Mesendoderm (in vitro differentiated cells): ENCODE measurements at regions not wholly inside any gene's neighbourhood (a gene's known extent, or its start where the extent isn't known, plus 50 kb on each side); places are given as distances from the start of the nearest gene placed in this dataset.
A peak's percentile ranks its signal among the peaks of the same experiment; 100 is the strongest.

Experiments used
- DNase-seq: peaks from one replicate; pipeline ENCODE4 v3.0.0; 2013
- H2AK5ac ChIP-seq: 2 replicates; pipeline ENCODE4 v1.6.1; 2013; ENCODE audit warnings: low read length, inconsistent platforms
- H2BK120ac ChIP-seq: 2 replicates; pipeline ENCODE4 v1.6.1; 2013; ENCODE audit warnings: low read depth, mild to moderate bottlenecking, low read length, moderate library complexity, mixed read lengths
- H2BK15ac ChIP-seq: replicated peaks from 2 replicates; pipeline ENCODE4 v1.6.1; 2013; ENCODE audit warnings: low read depth, mild to moderate bottlenecking, moderate library complexity
- H2BK5ac ChIP-seq: 2 replicates; pipeline ENCODE4 v1.6.1; 2013; ENCODE audit warnings: low read length, inconsistent platforms
- H3K18ac ChIP-seq: 2 replicates; pipeline ENCODE4 v1.6.1; 2013; ENCODE audit warnings: mild to moderate bottlenecking, low read length, mixed read lengths
- H3K23ac ChIP-seq: one replicate; pipeline ENCODE4 v1.6.1; 2013; ENCODE audit warnings: low read length
- H3K27ac ChIP-seq: 2 replicates; pipeline ENCODE4 v1.5.1; 2013; ENCODE audit warnings: low read depth, mild to moderate bottlenecking, inconsistent platforms, low read length, moderate library complexity
- H3K27me3 ChIP-seq: 2 replicates; pipeline ENCODE4 v1.6.1; 2013; ENCODE audit warnings: low read length, control low read depth, mild to moderate bottlenecking, inconsistent platforms; ENCODE audit not compliant: insufficient read depth, poor library complexity
- H3K36me3 ChIP-seq: 2 replicates; pipeline ENCODE4 v1.6.1; 2013; ENCODE audit warnings: low read length, inconsistent platforms; ENCODE audit not compliant: control insufficient read depth, insufficient read depth
- H3K4ac ChIP-seq: one replicate; pipeline ENCODE4 v1.6.1; 2013; ENCODE audit warnings: low read depth, mild to moderate bottlenecking, low read length, moderate library complexity
- H3K4me1 ChIP-seq: 2 replicates; pipeline ENCODE4 v1.6.1; 2013; ENCODE audit warnings: low read depth, low read length, inconsistent platforms; ENCODE audit not compliant: control insufficient read depth
- H3K4me2 ChIP-seq: 2 replicates; pipeline ENCODE4 v1.6.1; 2013; ENCODE audit warnings: low read length
- H3K4me3 ChIP-seq: 2 replicates; pipeline ENCODE4 v1.5.1; 2013; ENCODE audit warnings: mild to moderate bottlenecking, low read length
- H3K56ac ChIP-seq: one replicate; pipeline ENCODE4 v1.6.1; 2013; ENCODE audit warnings: low read length
- H3K79me1 ChIP-seq: 2 replicates; pipeline ENCODE4 v1.6.1; 2013; ENCODE audit warnings: low read length, inconsistent platforms
- H3K79me2 ChIP-seq: 2 replicates; pipeline ENCODE4 v1.6.1; 2013; ENCODE audit warnings: mild to moderate bottlenecking, low read length; ENCODE audit not compliant: control insufficient read depth, insufficient read depth
- H3K9ac ChIP-seq: 2 replicates; pipeline ENCODE4 v1.6.1; 2013; ENCODE audit warnings: low read length, inconsistent platforms
- H4K5ac ChIP-seq: one replicate; pipeline ENCODE4 v1.6.1; 2013; ENCODE audit warnings: low read length
- H4K8ac ChIP-seq: one replicate; pipeline ENCODE4 v1.6.1; 2013; ENCODE audit warnings: low read depth, mild to moderate bottlenecking, control low read depth, low read length, moderate library complexity
- WGBS: extraction: QIAGEN DNeasy Blood & Tissue Kit; methylation state at CpG from one replicate; pipeline ENCODE4 v1.1.7; 2013; ENCODE audit warnings: low lambda C conversion rate, missing lambda C conversion rate; ENCODE audit not compliant: insufficient coverage; ENCODE audit errors: extremely low coverage; 5-methylcytosine and 5-hydroxymethylcytosine counted together

DNA sequence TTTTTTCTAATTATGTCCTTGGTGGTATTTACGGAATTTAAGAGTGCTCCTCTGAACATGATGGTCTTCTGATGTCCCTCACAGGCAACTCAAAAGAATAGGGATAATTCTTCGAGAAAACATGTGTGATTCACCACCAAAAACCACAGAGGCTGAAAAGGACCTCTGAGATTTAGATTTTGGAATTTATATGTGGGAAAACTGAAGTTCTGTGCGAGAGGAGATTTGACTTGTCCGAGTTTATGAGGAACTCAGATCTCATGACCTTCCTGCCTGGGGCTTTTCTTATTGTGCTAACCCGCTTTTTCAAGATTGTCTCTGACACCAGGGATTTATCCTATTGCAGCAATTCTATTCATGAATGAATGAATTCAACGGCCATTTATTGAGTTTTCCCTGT, 142.4 kb downstream of the FAM43A start:
- WGBS: no CpG with 5 or more reads among the region's 6 CpGs
- H3K23ac ChIP-seq: no peak overlapping the region
- H3K36me3 ChIP-seq: no peaks in the 10 kb centered on the region
- H3K27me3 ChIP-seq: no peaks in the 10 kb centered on the region
- H2BK15ac ChIP-seq: no peak overlapping the region
- H3K4ac ChIP-seq: no peak overlapping the region
- no peak overlapping the region for H2BK5ac ChIP-seq
- no peaks in the 10 kb centered on the region for H3K79me1 ChIP-seq
- no peak for DNase-seq
- H2AK5ac ChIP-seq: no peak overlapping the region
- H3K27ac ChIP-seq: no peak overlapping the region
- no peak overlapping the region for H3K4me2 ChIP-seq
- H3K79me2 ChIP-seq: no peaks in the 10 kb centered on the region
- H2BK120ac ChIP-seq: no peak overlapping the region
- no peaks in the 10 kb centered on the region for H3K4me1 ChIP-seq
- no peak overlapping the region for H3K18ac ChIP-seq
- H4K5ac ChIP-seq: no peak overlapping the region
- no peak overlapping the region for H3K9ac ChIP-seq
- no peak overlapping the region for H3K4me3 ChIP-seq
- no peak overlapping the region for H3K56ac ChIP-seq
- H4K8ac ChIP-seq: no peak overlapping the region

- Histone ChIP-seq H3K79me1 (no peaks in the 10 kb centered on the region), H3K9ac (no peak overlapping the region), H4K8ac (no peak overlapping the region), H3K18ac (no peak overlapping the region), H2BK5ac (no peak overlapping the region), H3K4ac (no peak overlapping the region), H3K23ac (no peak overlapping the region), H3K4me2 (no peak overlapping the region), H3K4me1 (no peaks in the 10 kb centered on the region), H3K4me3 (no peak overlapping the region), H2BK15ac (no peak overlapping the region), H3K36me3 (no peaks in the 10 kb centered on the region), H2AK5ac (no peak overlapping the region), H2BK120ac (no peak overlapping the region), H4K5ac (no peak overlapping the region), H3K79me2 (no peaks in the 10 kb centered on the region), H3K27me3 (no peaks in the 10 kb centered on the region), H3K27ac (no peak overlapping the region), H3K56ac (no peak overlapping the region)
- WGBS: no CpG with 5 or more reads among the region's 4 CpGs
- DNase-seq: no peak
These were observed 143.2 kb downstream of the FAM43A start for GRCh38 chr3:194828926-194829325.

DNA sequence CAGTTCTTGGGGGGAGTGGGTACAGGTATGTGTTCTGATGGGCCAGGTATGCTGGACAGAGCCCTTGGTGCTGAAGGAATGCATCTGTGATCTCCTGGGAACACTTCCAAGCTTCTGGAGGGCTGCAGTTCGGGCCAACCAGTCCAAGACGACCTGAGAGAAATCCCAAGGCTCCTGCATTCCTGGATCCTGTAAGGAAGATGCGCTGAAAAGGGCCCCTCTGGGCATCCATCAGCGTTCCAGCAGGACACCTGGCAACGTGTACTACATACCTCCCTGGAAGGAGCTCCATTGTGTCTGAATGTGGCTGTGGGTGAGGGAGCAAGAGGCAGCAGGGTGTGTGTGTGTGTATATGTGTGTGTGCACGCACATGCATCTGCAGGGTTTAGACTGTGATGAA, 144.7 kb downstream of the FAM43A start:
- Histone ChIP-seq H2BK5ac (no peak overlapping the region), H2AK5ac (no peak overlapping the region), H3K9ac (no peak overlapping the region), H3K4ac (no peak overlapping the region), H2BK120ac (no peak overlapping the region), H3K36me3 (no peaks in the 10 kb centered on the region), H2BK15ac (no peak overlapping the region), H3K4me2 (no peak overlapping the region), H3K27me3 (no peaks in the 10 kb centered on the region), H3K56ac (no peak overlapping the region), H3K18ac (no peak overlapping the region), H3K27ac (no peak overlapping the region), H4K8ac (no peak overlapping the region), H4K5ac (no peak overlapping the region), H3K23ac (no peak overlapping the region), H3K4me3 (no peak overlapping the region), H3K79me1 (no peaks in the 10 kb centered on the region), H3K4me1 (no peaks in the 10 kb centered on the region), H3K79me2 (no peaks in the 10 kb centered on the region)
- WGBS: no CpG with 5 or more reads among the region's 6 CpGs
- DNase-seq: peak; percentile 29

- Histone ChIP-seq H3K4ac (no peak overlapping the region), H3K56ac (no peak overlapping the region), H3K79me1 (no peaks in the 10 kb centered on the region), H3K4me3 (no peak overlapping the region), H3K36me3 (no peaks in the 10 kb centered on the region), H4K8ac (no peak overlapping the region), H3K4me2 (no peak overlapping the region), H4K5ac (no peak overlapping the region), H3K27ac (no peak overlapping the region), H2BK5ac (no peak overlapping the region), H3K27me3 (no peaks in the 10 kb centered on the region), H3K23ac (no peak overlapping the region), H3K79me2 (no peaks in the 10 kb centered on the region), H2AK5ac (no peak overlapping the region), H2BK120ac (no peak overlapping the region), H3K4me1 (peaks cover under 1% of the 10 kb centered on the region), H2BK15ac (no peak overlapping the region), H3K18ac (no peak overlapping the region), H3K9ac (no peak overlapping the region)
- DNase-seq: no peak
- no CpG with 5 or more reads among the region's 1 CpG for WGBS
These were observed 145.3 kb downstream of the FAM43A start for GRCh38 chr3:194830978-194831377.

DNA sequence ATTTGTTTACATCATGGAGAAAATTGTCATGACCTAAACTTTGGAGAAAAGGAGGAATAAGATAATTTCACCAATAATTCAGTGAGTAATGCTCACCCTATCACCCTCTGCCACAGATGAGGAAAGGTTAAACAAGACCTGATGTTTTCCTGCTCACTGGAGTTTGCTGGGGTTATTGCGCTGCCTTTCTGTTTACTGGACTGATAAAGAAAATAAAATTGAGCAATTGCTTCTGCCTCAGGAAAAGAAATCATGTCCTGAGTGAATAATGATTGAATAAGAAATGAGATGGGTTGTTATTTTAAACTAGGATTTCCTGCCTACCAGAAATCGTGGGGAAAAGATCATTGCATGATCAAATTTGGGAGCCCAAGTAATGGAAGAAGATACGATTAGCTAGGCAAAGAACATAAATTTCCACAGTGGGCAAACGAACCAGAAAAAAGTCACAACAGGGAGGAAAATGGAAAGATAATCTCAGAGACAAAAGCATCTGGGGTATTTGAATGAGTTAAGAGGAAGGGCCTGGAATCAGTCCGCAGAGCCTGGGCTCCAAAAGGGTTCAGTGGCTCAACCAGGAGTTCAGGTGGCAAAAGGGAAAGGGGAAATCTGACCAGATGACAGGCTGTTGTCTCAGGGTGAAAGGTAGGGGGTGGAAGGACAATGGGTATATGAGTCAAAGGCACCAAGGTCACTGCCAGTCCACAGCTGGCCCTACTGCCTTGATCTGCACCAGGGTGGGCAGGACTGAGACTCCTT, 146.8 kb downstream of the FAM43A start:
- no peak overlapping the region for H3K18ac ChIP-seq
- no peak overlapping the region for H2BK5ac ChIP-seq
- H3K4me3 ChIP-seq: no peak overlapping the region
- no peak overlapping the region for H3K56ac ChIP-seq
- H3K36me3 ChIP-seq: no peaks in the 10 kb centered on the region
- no peak overlapping the region for H4K5ac ChIP-seq
- peaks cover 4% of the 10 kb centered on the region for H3K4me1 ChIP-seq
- no CpG with 5 or more reads among the region's 5 CpGs for WGBS
- H3K79me2 ChIP-seq: no peaks in the 10 kb centered on the region
- H3K27me3 ChIP-seq: no peaks in the 10 kb centered on the region
- H4K8ac ChIP-seq: no peak overlapping the region
- no peak for DNase-seq
- H3K79me1 ChIP-seq: no peaks in the 10 kb centered on the region
- no peak overlapping the region for H2BK15ac ChIP-seq
- H3K4me2 ChIP-seq: no peak overlapping the region
- no peak overlapping the region for H2BK120ac ChIP-seq
- H2AK5ac ChIP-seq: no peak overlapping the region
- H3K27ac ChIP-seq: no peak overlapping the region
- no peak overlapping the region for H3K9ac ChIP-seq
- no peak overlapping the region for H3K23ac ChIP-seq
- no peak overlapping the region for H3K4ac ChIP-seq
